HFF-Myc (cell line): ENCODE measurements at regions not wholly inside any gene's neighbourhood (a gene's known extent, or its start where the extent isn't known, plus 50 kb on each side); places are given as distances from the start of the nearest gene placed in this dataset.
A peak's percentile ranks its signal among the peaks of the same experiment; 100 is the strongest.

Experiments used
- DNase-seq: peaks from one replicate; pipeline ENCODE4 v3.0.0-alpha.2; 2011; ENCODE audit warnings: low read depth; ENCODE audit errors: extremely low read depth
- H3K4me3 ChIP-seq: replicated peaks from 2 replicates; pipeline ENCODE4 v1.5.1; 2011; ENCODE audit warnings: low read depth, mild to moderate bottlenecking, control low read depth, low read length
- TF ChIP-seq, protein P1 (sequence below): IDR thresholded peaks from 2 replicates; pipeline ENCODE4 v1.5.1; 2012; ENCODE audit warnings: mild to moderate bottlenecking, low read depth, low read length, control low read depth; ENCODE audit errors: missing control alignments

DNA sequence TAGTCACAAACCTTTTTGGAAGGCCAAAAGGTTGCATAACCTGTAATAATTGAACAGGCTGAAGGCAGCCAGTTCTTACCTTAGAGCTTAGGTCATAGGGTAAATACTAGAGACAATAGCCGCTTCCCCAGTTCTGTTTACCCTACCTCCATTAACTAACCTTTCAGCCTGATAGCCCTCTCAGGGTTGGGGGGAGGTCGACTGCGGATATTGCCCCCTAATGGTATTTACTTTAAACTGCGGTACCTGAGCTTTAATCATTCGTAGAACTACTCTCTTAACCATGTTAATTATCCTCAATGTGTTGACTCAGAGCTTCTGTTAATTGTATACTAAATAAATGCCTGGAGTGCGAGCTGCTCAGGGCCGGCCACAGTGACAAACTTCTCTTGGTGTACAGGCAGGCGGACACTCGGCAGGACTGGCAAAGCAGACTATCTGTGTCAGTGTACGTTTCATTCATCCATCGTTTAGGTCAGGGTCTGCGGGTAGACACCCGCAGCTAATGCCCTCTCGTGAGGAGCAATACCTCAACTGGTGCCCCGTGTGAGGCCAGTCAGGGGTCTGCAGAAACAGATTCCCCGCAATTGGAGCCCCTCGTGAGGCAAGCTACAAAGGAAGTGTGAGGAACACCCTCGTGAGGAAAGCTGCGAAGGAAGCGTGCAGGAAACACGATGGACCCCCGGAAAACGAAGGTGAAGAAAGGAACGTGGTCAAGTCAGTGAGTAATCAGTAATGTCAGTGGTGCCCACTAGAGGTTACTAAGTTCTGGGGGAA lies 115.3 kb upstream of the SCN7A start:
- no peak for DNase-seq
- no peak overlapping the region for H3K4me3 ChIP-seq
- TF ChIP-seq, protein P1, sequence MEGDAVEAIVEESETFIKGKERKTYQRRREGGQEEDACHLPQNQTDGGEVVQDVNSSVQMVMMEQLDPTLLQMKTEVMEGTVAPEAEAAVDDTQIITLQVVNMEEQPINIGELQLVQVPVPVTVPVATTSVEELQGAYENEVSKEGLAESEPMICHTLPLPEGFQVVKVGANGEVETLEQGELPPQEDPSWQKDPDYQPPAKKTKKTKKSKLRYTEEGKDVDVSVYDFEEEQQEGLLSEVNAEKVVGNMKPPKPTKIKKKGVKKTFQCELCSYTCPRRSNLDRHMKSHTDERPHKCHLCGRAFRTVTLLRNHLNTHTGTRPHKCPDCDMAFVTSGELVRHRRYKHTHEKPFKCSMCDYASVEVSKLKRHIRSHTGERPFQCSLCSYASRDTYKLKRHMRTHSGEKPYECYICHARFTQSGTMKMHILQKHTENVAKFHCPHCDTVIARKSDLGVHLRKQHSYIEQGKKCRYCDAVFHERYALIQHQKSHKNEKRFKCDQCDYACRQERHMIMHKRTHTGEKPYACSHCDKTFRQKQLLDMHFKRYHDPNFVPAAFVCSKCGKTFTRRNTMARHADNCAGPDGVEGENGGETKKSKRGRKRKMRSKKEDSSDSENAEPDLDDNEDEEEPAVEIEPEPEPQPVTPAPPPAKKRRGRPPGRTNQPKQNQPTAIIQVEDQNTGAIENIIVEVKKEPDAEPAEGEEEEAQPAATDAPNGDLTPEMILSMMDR, result no peak

DNA sequence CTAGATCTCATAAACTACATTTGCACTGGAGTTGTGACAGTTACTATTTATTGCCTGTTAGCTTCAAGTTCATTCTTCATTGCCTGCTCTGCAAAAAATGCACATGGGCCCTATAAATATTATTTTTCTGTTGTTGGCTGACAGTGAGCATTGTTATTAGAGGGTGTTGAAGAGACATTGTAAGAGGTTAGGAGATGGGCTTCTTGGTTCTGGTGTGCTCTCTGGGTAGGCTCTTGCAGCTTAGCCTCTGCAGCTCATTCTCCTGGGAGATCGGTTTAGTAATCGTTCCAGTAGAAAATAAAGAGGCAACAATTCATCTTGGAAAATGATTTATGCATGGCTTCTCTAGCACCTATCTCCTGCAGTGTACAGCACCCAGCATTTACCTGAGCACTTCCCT lies 113.8 kb upstream of the SCN7A start:
- H3K4me3 ChIP-seq, result no peak overlapping the region
- no peak for DNase-seq
- TF ChIP-seq, protein P1, result no peak

DNA sequence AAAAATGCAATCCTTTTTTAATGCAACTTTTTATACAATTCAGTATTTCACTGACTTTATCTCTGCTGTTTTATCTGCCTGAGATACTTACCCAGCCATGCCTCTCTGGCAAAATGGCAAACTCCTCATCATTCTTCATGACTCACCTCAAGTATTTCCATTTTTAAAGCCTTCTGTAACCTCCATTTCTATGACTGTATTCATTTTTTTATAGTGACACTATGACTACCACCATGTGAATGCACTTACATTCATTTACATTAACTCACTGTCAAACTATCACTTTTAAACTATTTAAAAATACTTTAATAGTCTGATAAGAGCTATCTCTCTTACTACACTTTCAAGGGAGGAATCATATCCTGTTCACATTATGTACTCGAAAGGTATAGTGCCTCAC lies 99.4 kb upstream of the SCN7A start:
- no peak overlapping the region for H3K4me3 ChIP-seq
- DNase-seq, result peak; percentile 4
- TF ChIP-seq, protein P1, result no peak

DNA sequence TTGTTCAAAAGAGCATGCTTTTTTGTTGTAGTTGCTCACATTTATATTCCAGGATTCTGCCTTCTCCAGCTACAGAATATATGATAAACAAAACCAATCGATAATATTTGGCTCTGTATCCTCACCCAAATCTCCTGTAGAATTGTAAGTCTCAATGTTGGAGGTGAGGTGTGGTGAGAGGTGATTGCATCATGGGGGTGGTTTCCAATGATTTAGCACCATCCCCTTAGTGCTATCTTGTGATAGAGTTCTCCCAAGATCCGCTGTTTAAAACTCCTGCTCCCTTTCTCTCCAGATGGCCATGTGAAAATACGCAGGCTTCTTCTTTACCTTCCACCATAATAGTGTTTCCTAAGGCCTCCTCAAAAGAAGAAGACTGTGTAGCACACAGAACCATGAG lies 98.7 kb upstream of the SCN7A start:
- H3K4me3 ChIP-seq, result no peak overlapping the region
- no peak for DNase-seq
- TF ChIP-seq, protein P1, result no peak

GRCh38 chr2:166591226-166591625 lies 97.2 kb upstream of the SCN7A start:
- H3K4me3 ChIP-seq, result no peak overlapping the region
- TF ChIP-seq, protein P1, result no peak
- DNase-seq, result no peak

GRCh38 chr2:166573391-166573790 lies 79.3 kb upstream of the SCN7A start:
- DNase-seq, result peak; percentile 4
- no peak overlapping the region for H3K4me3 ChIP-seq
- TF ChIP-seq, protein P1, result no peak

DNA sequence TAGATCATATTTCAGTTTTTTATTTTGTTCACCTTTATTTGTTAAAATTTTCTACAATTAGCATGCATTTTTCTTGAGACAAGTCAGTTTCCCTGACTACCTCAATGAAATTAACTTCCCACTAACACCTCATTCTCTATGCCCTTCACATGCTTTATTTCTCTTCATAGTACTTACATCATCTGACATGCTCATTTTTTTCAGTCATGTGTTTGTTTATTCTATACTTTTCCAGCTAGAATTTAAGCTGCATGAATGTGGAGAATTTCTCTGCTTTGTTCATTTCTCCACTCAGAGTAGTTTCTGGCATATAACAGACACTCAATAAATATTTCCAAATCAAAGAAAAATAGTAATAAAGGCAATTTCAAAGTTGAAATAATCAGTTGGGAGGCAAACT lies 78.9 kb upstream of the SCN7A start:
- no peak for DNase-seq
- TF ChIP-seq, protein P1, result no peak
- H3K4me3 ChIP-seq, result no peak overlapping the region
